CD14-positive monocyte (primary cell): ENCODE measurements at regions not wholly inside any gene's neighbourhood (a gene's known extent, or its start where the extent isn't known, plus 50 kb on each side); places are given as distances from the start of the nearest gene placed in this dataset.

Source experiments
- DNase-seq, 3 donors: peaks; one replicate each; pipeline ENCODE4 v3.0.0-alpha.2; 2011 to 2022
- H2AFZ ChIP-seq: 2 replicates; pipeline ENCODE4 v1.6.0; 2012; ENCODE audit warnings: mild to moderate bottlenecking, low read depth, low read length, inconsistent platforms; ENCODE audit not compliant: insufficient read depth, poor library complexity, severe bottlenecking
- H3K27ac ChIP-seq, 2 donors: 1 replicate in 1 of 2; 2 replicates in 1 of 2; pipeline ENCODE4 v1.5.1; 2012 to 2013; ENCODE audit warnings: low read length in 2 of 2, control low read depth in 1 of 2, inconsistent platforms in 1 of 2, low read depth in 1 of 2, mild to moderate bottlenecking in 1 of 2
- H3K27me3 ChIP-seq, 2 donors: one replicate each; pipeline versions ENCODE4 v1.6.0 to v1.6.1; 2011 to 2013; ENCODE audit warnings: low read length in 2 of 2; ENCODE audit not compliant: control insufficient read depth in 2 of 2, insufficient read depth in 2 of 2
- H3K36me3 ChIP-seq, 2 donors: replicated peaks in 1 of 2; 1 replicate in 1 of 2; 2 replicates in 1 of 2; pipeline versions ENCODE4 v1.5.1 to v1.6.1; 2012 to 2013; ENCODE audit warnings: low read length in 2 of 2, control low read depth in 1 of 2, inconsistent platforms in 1 of 2, mild to moderate bottlenecking in 1 of 2; ENCODE audit not compliant: insufficient read depth in 2 of 2, control insufficient read depth in 1 of 2
- H3K4me1 ChIP-seq, 2 donors: 1 replicate in 1 of 2; 2 replicates in 1 of 2; pipeline versions ENCODE4 v1.5.1 to v1.6.1; 2012 to 2013; ENCODE audit warnings: low read length in 2 of 2, control low read depth in 1 of 2, inconsistent platforms in 1 of 2, mild to moderate bottlenecking in 1 of 2, moderate library complexity in 1 of 2; ENCODE audit not compliant: insufficient read depth in 2 of 2, control insufficient read depth in 1 of 2
- H3K4me2 ChIP-seq: replicated peaks from 2 replicates; pipeline ENCODE3; 2012; ENCODE audit warnings: low read length, moderate library complexity, mild to moderate bottlenecking; ENCODE audit not compliant: poor library complexity, severe bottlenecking; ENCODE audit errors: extremely low read depth
- H3K4me3 ChIP-seq, 3 experiments: fragments of 200-600 bp in 1 of 3; sonication (generic) in 1 of 3; replicated peaks in 1 of 3; 1 replicate in 2 of 3; 2 replicates in 1 of 3; pipeline ENCODE4 v1.5.1; 2011 to 2013; ENCODE audit warnings: low read length in 3 of 3, mild to moderate bottlenecking in 3 of 3, control low read depth in 2 of 3, low read depth in 2 of 3, inconsistent platforms in 1 of 3, moderate library complexity in 1 of 3
- H3K79me2 ChIP-seq: 2 replicates; pipeline ENCODE4 v1.6.0; 2012; ENCODE audit warnings: mild to moderate bottlenecking, control low read depth, inconsistent platforms, low read length, moderate library complexity; ENCODE audit not compliant: insufficient read depth
- H3K9ac ChIP-seq: 2 replicates; pipeline ENCODE4 v1.6.0; 2017; ENCODE audit warnings: low read length, mild to moderate bottlenecking; ENCODE audit not compliant: insufficient read depth, poor library complexity, severe bottlenecking
- H3K9me3 ChIP-seq, 2 donors: replicated peaks in 1 of 2; 1 replicate in 1 of 2; 2 replicates in 1 of 2; pipeline versions ENCODE4 v1.5.1 to v1.6.1; 2012 to 2013; ENCODE audit warnings: low read length in 2 of 2, control low read depth in 1 of 2; ENCODE audit not compliant: control insufficient read depth in 1 of 2, insufficient read depth in 1 of 2
- H4K20me1 ChIP-seq: 2 replicates; pipeline ENCODE4 v1.6.0; 2012; ENCODE audit warnings: mild to moderate bottlenecking, low read length, control low read depth, moderate library complexity; ENCODE audit not compliant: insufficient read depth
- H3K27ac Mint-ChIP-seq, 7 donors: one replicate each; pipeline ENCODE4 v1.8.0; 2020; ENCODE audit warnings: mild to moderate bottlenecking in 7 of 7, mixed read lengths in 7 of 7, moderate library complexity in 6 of 7, inconsistent platforms in 2 of 7
- H3K27me3 Mint-ChIP-seq, 3 donors: one replicate each; pipeline ENCODE4 v1.8.0; 2021 to 2022; ENCODE audit warnings: low read depth in 3 of 3, mild to moderate bottlenecking in 3 of 3, mixed read lengths in 3 of 3, moderate library complexity in 3 of 3, inconsistent platforms in 1 of 3
- H3K36me3 Mint-ChIP-seq, 2 donors: one replicate each; pipeline ENCODE4 v1.8.0; 2020; ENCODE audit warnings: mixed read lengths in 2 of 2, inconsistent platforms in 1 of 2, mild to moderate bottlenecking in 1 of 2
- H3K4me1 Mint-ChIP-seq: one replicate; pipeline ENCODE4 v1.8.0; 2020; ENCODE audit warnings: mild to moderate bottlenecking, mixed read lengths
- H3K4me3 Mint-ChIP-seq, 2 donors: one replicate each; pipeline ENCODE4 v1.8.0; 2020; ENCODE audit warnings: mild to moderate bottlenecking in 2 of 2, mixed read lengths in 2 of 2, moderate library complexity in 1 of 2
- H3K9me3 Mint-ChIP-seq, 7 donors: one replicate each; pipeline ENCODE4 v1.8.0; 2020 to 2022; ENCODE audit warnings: mixed read lengths in 7 of 7, mild to moderate bottlenecking in 6 of 7, moderate library complexity in 6 of 7, inconsistent platforms in 2 of 7
- CTCF ChIP-seq: fragments of 200-600 bp; IDR thresholded peaks from one replicate; pipeline ENCODE4 v1.8.0; 2022; ENCODE audit warnings: antibody characterized with exemption, mild to moderate bottlenecking
- WGBS: methylation state at CpG from one replicate; pipeline ENCODE4 v1.1.5; 2013; ENCODE audit warnings: missing lambda C conversion rate; ENCODE audit not compliant: insufficient coverage; 5-methylcytosine and 5-hydroxymethylcytosine counted together
- intact Hi-C, 2 donors: fragments of 100-400 bp; cut with micrococcal nuclease; formaldehyde crosslinking; loops; one replicate each; pipeline versions ENCODE4 v1.15.0 to v1.15.1; 2023

- Mint-ChIP-seq H3K27me3 (no peaks in the 10 kb centered on the region), H3K4me3 (no peak overlapping the region), H3K27ac (no peak overlapping the region), H3K36me3 (no peaks in the 10 kb centered on the region), H3K4me1 (no peaks in the 10 kb centered on the region), H3K9me3 (peaks cover 0 to 5% (median 0%) of the 10 kb centered on the region in 7 donors)
- Histone ChIP-seq H4K20me1 (no peaks in the 10 kb centered on the region), H3K27ac (no peak overlapping the region), H3K4me1 (no peaks in the 10 kb centered on the region), H3K36me3 (no peaks in the 10 kb centered on the region), H3K27me3 (no peaks in the 10 kb centered on the region), H3K9ac (no peak overlapping the region), H2AFZ (no peak overlapping the region), H3K4me2 (no peak overlapping the region), H3K4me3 (no peak overlapping the region), H3K79me2 (no peaks in the 10 kb centered on the region), H3K9me3 (peaks cover 0 to 4% of the 10 kb centered on the region in 2 donors)
- DNase-seq, result no peak
- 93% methylated on average over 2 of the region's 2 CpGs for WGBS
- intact Hi-C loops, result no loop called here
- no peak for TF ChIP-seq CTCF
Measured at GRCh38 chr14:42141328-42141727, 534.7 kb downstream of the LRFN5 start.

- no peak overlapping the region for H3K4me3 ChIP-seq
- intact Hi-C loops, result no loop called here
- H3K36me3 Mint-ChIP-seq, result no peaks in the 10 kb centered on the region
Measured at GRCh38 chr14:42140831-42141279, 534.2 kb downstream of the LRFN5 start.

More at GRCh38 chr14:42140831-42141279, 534.2 kb downstream of the LRFN5 start:
- H3K4me1 Mint-ChIP-seq, result no peaks in the 10 kb centered on the region
- TF ChIP-seq CTCF, result no peak
- DNase-seq, result no peak
- H3K79me2 ChIP-seq, result no peaks in the 10 kb centered on the region
- H3K27me3 Mint-ChIP-seq, result no peaks in the 10 kb centered on the region
- H3K4me1 ChIP-seq, result no peaks in the 10 kb centered on the region
- peaks cover 0 to 5% (median 0%) of the 10 kb centered on the region in 7 donors for H3K9me3 Mint-ChIP-seq
- WGBS, result no CpG with 5 or more reads among the region's 1 CpG
- H2AFZ ChIP-seq, result no peak overlapping the region
- H3K36me3 ChIP-seq, result no peaks in the 10 kb centered on the region
- H3K27ac ChIP-seq, result no peak overlapping the region
- no peak overlapping the region for H3K4me2 ChIP-seq
- H3K27ac Mint-ChIP-seq, result no peak overlapping the region
- no peaks in the 10 kb centered on the region for H4K20me1 ChIP-seq
- H3K4me3 Mint-ChIP-seq, result no peak overlapping the region
- H3K9ac ChIP-seq, result no peak overlapping the region
- H3K27me3 ChIP-seq, result no peaks in the 10 kb centered on the region
- H3K9me3 ChIP-seq, result peaks cover 0 to 4% of the 10 kb centered on the region in 2 donors
